HG03060 (cell line): ENCODE measurements at regions not wholly inside any gene's neighbourhood (a gene's known extent, or its start where the extent isn't known, plus 50 kb on each side); places are given as distances from the start of the nearest gene placed in this dataset.
"Not testable (repeated sequence)": the region's sequence is repeated elsewhere in the genome, so short reads cannot be mapped to it uniquely, and the experiment has no call there.

Source experiments
- ATAC-seq: cut with Tn5 transposase; IDR thresholded peaks from one replicate; pipeline ENCODE4 v1.9.1; 2021; ENCODE audit warnings: low read depth, moderate number of reproducible peaks; ENCODE audit not compliant: unreplicated experiment

- ATAC-seq = no peak
These were observed 71.1 kb downstream of the TRAM1L1 start for GRCh38 chr4:117014236-117014635.

- ATAC-seq = no peak
These were observed 74.7 kb downstream of the TRAM1L1 start for GRCh38 chr4:117010671-117011070.

GRCh38 chr4:117001077-117001476 is 84.3 kb downstream of the TRAM1L1 start:
- peak; percentile 96 for ATAC-seq

GRCh38 chr4:116982656-116983055 is 102.7 kb downstream of the TRAM1L1 start:
- ATAC-seq = no peak

GRCh38 chr4:116980436-116980835 is 104.9 kb downstream of the TRAM1L1 start:
- not testable (repeated sequence) for ATAC-seq

- ATAC-seq = no peak
These were observed 126.3 kb downstream of the TRAM1L1 start for GRCh38 chr4:116959045-116959444.

GRCh38 chr4:116953947-116954346 is 131.4 kb downstream of the TRAM1L1 start:
- no peak for ATAC-seq

- no peak for ATAC-seq
These were observed 132.7 kb downstream of the TRAM1L1 start for GRCh38 chr4:116952530-116953136.

GRCh38 chr4:116949856-116950255 is 135.5 kb downstream of the TRAM1L1 start:
- no peak for ATAC-seq

GRCh38 chr4:116942315-116942714 is 143.1 kb downstream of the TRAM1L1 start:
- no peak for ATAC-seq

- ATAC-seq = no peak
These were observed 155.0 kb downstream of the TRAM1L1 start for GRCh38 chr4:116930329-116930728.

- no peak for ATAC-seq
These were observed 158.6 kb downstream of the TRAM1L1 start for GRCh38 chr4:116926631-116927295.

GRCh38 chr4:116925900-116926457 is 159.4 kb downstream of the TRAM1L1 start:
- ATAC-seq = no peak

GRCh38 chr4:116923389-116923788 is 162.0 kb downstream of the TRAM1L1 start:
- no peak for ATAC-seq

- ATAC-seq = no peak
These were observed 171.9 kb downstream of the TRAM1L1 start for GRCh38 chr4:116913451-116913850.

GRCh38 chr4:116906758-116907157 is 178.6 kb downstream of the TRAM1L1 start:
- no peak for ATAC-seq

- ATAC-seq = no peak
These were observed 185.8 kb downstream of the TRAM1L1 start for GRCh38 chr4:116899561-116899960.

GRCh38 chr4:116885579-116885978 is 199.8 kb downstream of the TRAM1L1 start:
- no peak for ATAC-seq

- no peak for ATAC-seq
These were observed 202.9 kb downstream of the TRAM1L1 start for GRCh38 chr4:116882503-116882902.

- no peak for ATAC-seq
These were observed 204.3 kb downstream of the TRAM1L1 start for GRCh38 chr4:116881077-116881476.

- ATAC-seq = no peak
These were observed 204.8 kb downstream of the TRAM1L1 start for GRCh38 chr4:116880625-116881024.

- no peak for ATAC-seq
These were observed 207.1 kb downstream of the TRAM1L1 start for GRCh38 chr4:116878280-116878679.
